Naive thymus-derived CD4-positive, alpha-beta T cell (primary cell): ENCODE measurements at regions not wholly inside any gene's neighbourhood (a gene's known extent, or its start where the extent isn't known, plus 50 kb on each side); places are given as distances from the start of the nearest gene placed in this dataset.

Experiments used
- ATAC-seq: fragments of 150-1000 bp; cut with Tn5 transposase; 2 replicates; pipeline ENCODE4 v1.10.0; 2021; ENCODE audit warnings: mild to moderate bottlenecking, moderate library complexity
- CTCF ChIA-PET: fragments of 350-600 bp; sonication (Branson Sonifier 250); formaldehyde crosslinking; loops from one replicate; lab custom pipeline; 2021; ENCODE audit warnings: antibody characterized with exemption; lab: Charles Lee
- POLR2A ChIA-PET: fragments of 350-600 bp; sonication (Branson Sonifier 250); formaldehyde crosslinking; loops from one replicate; lab custom pipeline; 2021; ENCODE audit warnings: antibody characterized with exemption, inconsistent platforms; lab: Charles Lee
- DNase-seq, 9 donors: peaks; one replicate each; pipeline versions ENCODE4 v3.0.0 to v3.0.0-alpha.2; 2020 to 2022; ENCODE audit warnings: mixed read lengths in 1 of 9
- H3K27ac ChIP-seq: one replicate; pipeline ENCODE4 v1.7.0; 2013; ENCODE audit warnings: mild to moderate bottlenecking, low read depth, low read length, moderate library complexity
- H3K27me3 ChIP-seq, 2 donors: one replicate each; pipeline ENCODE4 v1.7.0; 2013; ENCODE audit warnings: low read length in 2 of 2, mild to moderate bottlenecking in 2 of 2, moderate library complexity in 2 of 2; ENCODE audit not compliant: control insufficient read depth in 2 of 2, insufficient read depth in 2 of 2
- H3K36me3 ChIP-seq, 3 experiments: 1 replicate in 2 of 3; 2 replicates in 1 of 3; pipeline ENCODE4 v1.7.0; 2013; ENCODE audit warnings: low read length in 3 of 3, mild to moderate bottlenecking in 3 of 3, moderate library complexity in 1 of 3; ENCODE audit not compliant: insufficient read depth in 3 of 3, control insufficient read depth in 2 of 3
- H3K4me1 ChIP-seq, 2 donors: one replicate each; pipeline ENCODE4 v1.7.0; 2013; ENCODE audit warnings: low read length in 2 of 2, mild to moderate bottlenecking in 2 of 2, moderate library complexity in 1 of 2; ENCODE audit not compliant: control insufficient read depth in 2 of 2, insufficient read depth in 2 of 2
- H3K4me3 ChIP-seq: 2 replicates; pipeline ENCODE4 v1.7.0; 2013; ENCODE audit warnings: mild to moderate bottlenecking, low read length
- H3K9me3 ChIP-seq, 3 experiments: 1 replicate in 2 of 3; 2 replicates in 1 of 3; pipeline ENCODE4 v1.7.0; 2013; ENCODE audit warnings: low read length in 3 of 3; ENCODE audit not compliant: control insufficient read depth in 2 of 3
- H3K27ac Mint-ChIP-seq, 9 donors: one replicate each; pipeline ENCODE4 v1.8.0; 2020 to 2022; ENCODE audit warnings: mixed read lengths in 9 of 9, mild to moderate bottlenecking in 8 of 9, moderate library complexity in 5 of 9, inconsistent platforms in 2 of 9
- H3K27me3 Mint-ChIP-seq, 5 donors: one replicate each; pipeline ENCODE4 v1.8.0; 2021 to 2022; ENCODE audit warnings: mixed read lengths in 5 of 5, mild to moderate bottlenecking in 1 of 5
- H3K36me3 Mint-ChIP-seq, 5 donors: one replicate each; pipeline ENCODE4 v1.8.0; 2020 to 2022; ENCODE audit warnings: mixed read lengths in 5 of 5, mild to moderate bottlenecking in 3 of 5, inconsistent platforms in 1 of 5
- H3K4me1 Mint-ChIP-seq, 7 donors: one replicate each; pipeline ENCODE4 v1.8.0; 2020 to 2022; ENCODE audit warnings: mixed read lengths in 7 of 7, mild to moderate bottlenecking in 3 of 7, inconsistent platforms in 1 of 7
- H3K4me3 Mint-ChIP-seq, 10 donors: one replicate each; pipeline ENCODE4 v1.8.0; 2020 to 2022; ENCODE audit warnings: mild to moderate bottlenecking in 10 of 10, mixed read lengths in 10 of 10, moderate library complexity in 6 of 10, inconsistent platforms in 2 of 10
- H3K9me3 Mint-ChIP-seq, 11 donors: one replicate each; pipeline ENCODE4 v1.8.0; 2020 to 2022; ENCODE audit warnings: mixed read lengths in 11 of 11, mild to moderate bottlenecking in 4 of 11, inconsistent platforms in 1 of 11, moderate library complexity in 1 of 11
- intact Hi-C, 2 donors: fragments of 100-400 bp; cut with micrococcal nuclease; formaldehyde crosslinking; loops; one replicate each; pipeline ENCODE4 v1.15.1; 2023

GRCh38 chr1:193479187-193479586 is 292.8 kb upstream of the B3GALT2 start:
- H3K27ac ChIP-seq = peak overlapping the region; percentile 37
- POLR2A ChIA-PET = interaction anchor here (0.7 to 3.4 kb wide), 12 partner anchors 8 to 176 kb away, joined by 3 to 17 read pairs (median 4); no protein-coding TSS in a partner anchor
- H3K27ac Mint-ChIP-seq = peak overlapping the region; percentile 85 to 99 (median 94)
- H3K27me3 Mint-ChIP-seq = no peaks in the 10 kb centered on the region
- CTCF ChIA-PET = no interaction called here
- peaks cover 10 to 75% (median 26%) of the 10 kb centered on the region in 5 donors for H3K36me3 Mint-ChIP-seq
- peaks cover 31 to 38% of the 10 kb centered on the region in 2 donors for H3K4me1 ChIP-seq
- H3K4me3 ChIP-seq = peak overlapping the region; percentile 24
- peaks cover 1 to 46% (median 19%) of the 10 kb centered on the region in 11 donors for H3K9me3 Mint-ChIP-seq
- no peaks in the 10 kb centered on the region for H3K9me3 ChIP-seq
- intact Hi-C loops = loop anchor here (1.0 to 10.0 kb wide), 17 partner anchors 13 to 816 kb away; partner anchors contain the start of genes CDC73 (in 1 of the 2) and RGS2 (in 1 of the 2)
- DNase-seq = peak; percentile 18 to 95 (median 91)
- no peaks in the 10 kb centered on the region for H3K27me3 ChIP-seq
- peak overlapping the region; percentile 23 to 72 (median 60) for H3K4me3 Mint-ChIP-seq
- no peaks in the 10 kb centered on the region for H3K36me3 ChIP-seq
- peak; percentile 97 for ATAC-seq
- H3K4me1 Mint-ChIP-seq = peaks cover 27 to 72% (median 56%) of the 10 kb centered on the region in 7 donors

GRCh38 chr1:193476748-193477147 is 290.3 kb upstream of the B3GALT2 start:
- POLR2A ChIA-PET = interaction anchor here (0.6 to 2.3 kb wide), 7 partner anchors 9 to 590 kb away, joined by 3 to 10 read pairs (median 4); no protein-coding TSS in a partner anchor
- Mint-ChIP-seq H3K27ac (peak overlapping the region in 6 of 9 donors; percentile 8 to 70 (median 46)), H3K9me3 (peaks cover 6 to 52% (median 23%) of the 10 kb centered on the region in 11 donors), H3K27me3 (no peaks in the 10 kb centered on the region), H3K4me1 (peaks cover 27 to 86% (median 69%) of the 10 kb centered on the region in 7 donors), H3K36me3 (peaks cover 17 to 82% (median 27%) of the 10 kb centered on the region in 5 donors), H3K4me3 (no peak overlapping the region)
- intact Hi-C loops = loop anchor here (5.0 to 10.0 kb wide), 5 partner anchors 294 to 818 kb away; partner anchors contain the start of genes CDC73 (in 1 of the 2) and RGS2 (in 1 of the 2)
- H3K9me3 ChIP-seq = no peaks in the 10 kb centered on the region
- H3K27me3 ChIP-seq = no peaks in the 10 kb centered on the region
- CTCF ChIA-PET = no interaction called here
- ATAC-seq (no peak), DNase-seq (no peak)
- H3K36me3 ChIP-seq = no peaks in the 10 kb centered on the region
- H3K4me1 ChIP-seq = peaks cover 31 to 38% of the 10 kb centered on the region in 2 donors
- H3K4me3 ChIP-seq = no peak overlapping the region
- no peak overlapping the region for H3K27ac ChIP-seq

- Histone ChIP-seq H3K36me3 (no peaks in the 10 kb centered on the region), H3K4me3 (no peak overlapping the region), H3K4me1 (peaks cover 13 to 17% of the 10 kb centered on the region in 2 donors), H3K9me3 (no peaks in the 10 kb centered on the region), H3K27ac (no peak overlapping the region), H3K27me3 (no peaks in the 10 kb centered on the region)
- H3K36me3 Mint-ChIP-seq = peaks cover 11 to 67% (median 25%) of the 10 kb centered on the region in 5 donors
- CTCF ChIA-PET = no interaction called here
- intact Hi-C loops = loop anchor here in 1 of 2 donors (10.0 kb wide), 1 partner anchor 821 kb away; no protein-coding TSS in a partner anchor
- ATAC-seq (no peak), DNase-seq (no peak)
- peaks cover 16 to 58% (median 45%) of the 10 kb centered on the region in 7 donors for H3K4me1 Mint-ChIP-seq
- H3K27me3 Mint-ChIP-seq = no peaks in the 10 kb centered on the region
- POLR2A ChIA-PET = interaction anchor here (0.6 to 0.7 kb wide), 2 partner anchors 24 to 789 kb away, joined by 3 read pairs; no protein-coding TSS in a partner anchor
- peaks cover 4 to 46% (median 9%) of the 10 kb centered on the region in 11 donors for H3K9me3 Mint-ChIP-seq
- no peak overlapping the region for H3K4me3 Mint-ChIP-seq
- peak overlapping the region in 2 of 9 donors; percentile 21 to 35 for H3K27ac Mint-ChIP-seq
Observed at GRCh38 chr1:193473932-193474331, 287.5 kb upstream of the B3GALT2 start.

GRCh38 chr1:193472838-193473398 is 286.5 kb upstream of the B3GALT2 start:
- CTCF ChIA-PET = no interaction called here
- DNase-seq (no peak), ATAC-seq (no peak)
- POLR2A ChIA-PET = interaction anchor here (0.6 to 1.7 kb wide), 5 partner anchors 8 to 39 kb away, joined by 3 to 8 read pairs (median 4); no protein-coding TSS in a partner anchor
- Mint-ChIP-seq H3K9me3 (peaks cover 4 to 45% (median 9%) of the 10 kb centered on the region in 11 donors), H3K36me3 (peaks cover 11 to 69% (median 25%) of the 10 kb centered on the region in 5 donors), H3K4me3 (no peak overlapping the region), H3K27me3 (no peaks in the 10 kb centered on the region), H3K27ac (peak overlapping the region in 2 of 9 donors; percentile 20 to 70), H3K4me1 (peaks cover 12 to 49% (median 36%) of the 10 kb centered on the region in 7 donors)
- peaks cover 6 to 8% of the 10 kb centered on the region in 2 donors for H3K4me1 ChIP-seq
- H3K36me3 ChIP-seq = no peaks in the 10 kb centered on the region
- H3K27me3 ChIP-seq = no peaks in the 10 kb centered on the region
- no peaks in the 10 kb centered on the region for H3K9me3 ChIP-seq
- intact Hi-C loops = loop anchor here in 1 of 2 donors (10.0 kb wide), 1 partner anchor 822 kb away; no protein-coding TSS in a partner anchor
- H3K4me3 ChIP-seq = no peak overlapping the region
- H3K27ac ChIP-seq = no peak overlapping the region

- intact Hi-C loops = loop anchor here in 1 of 2 donors (10.0 kb wide), 1 partner anchor 822 kb away; no protein-coding TSS in a partner anchor
- Histone ChIP-seq H3K9me3 (no peaks in the 10 kb centered on the region), H3K27ac (no peak overlapping the region), H3K4me1 (peaks cover 1 to 3% of the 10 kb centered on the region in 2 donors), H3K36me3 (no peaks in the 10 kb centered on the region), H3K4me3 (no peak overlapping the region), H3K27me3 (no peaks in the 10 kb centered on the region)
- peak overlapping the region in 4 of 9 donors; percentile 20 to 70 (median 24) for H3K27ac Mint-ChIP-seq
- DNase-seq = no peak
- H3K36me3 Mint-ChIP-seq = peaks cover 8 to 65% (median 22%) of the 10 kb centered on the region in 5 donors
- peaks cover 7 to 44% (median 31%) of the 10 kb centered on the region in 7 donors for H3K4me1 Mint-ChIP-seq
- no peak for ATAC-seq
- peaks cover 2 to 41% (median 7%) of the 10 kb centered on the region in 11 donors for H3K9me3 Mint-ChIP-seq
- H3K4me3 Mint-ChIP-seq = peak overlapping the region in 1 of 10 donors; percentile 23
- ChIA-PET POLR2A (interaction anchor here (0.5 to 1.7 kb wide), 6 partner anchors 9 to 816 kb away, joined by 3 to 8 read pairs (median 5); no protein-coding TSS in a partner anchor), CTCF (no interaction called here)
- H3K27me3 Mint-ChIP-seq = no peaks in the 10 kb centered on the region
Observed at GRCh38 chr1:193472430-193472829, 286.0 kb upstream of the B3GALT2 start.

GRCh38 chr1:193471981-193472380 is 285.6 kb upstream of the B3GALT2 start:
- ChIA-PET CTCF (no interaction called here), POLR2A (interaction anchor here (0.5 to 1.7 kb wide), 6 partner anchors 9 to 817 kb away, joined by 3 to 8 read pairs (median 4); no protein-coding TSS in a partner anchor)
- Histone ChIP-seq H3K27me3 (no peaks in the 10 kb centered on the region), H3K36me3 (no peaks in the 10 kb centered on the region), H3K9me3 (no peaks in the 10 kb centered on the region), H3K4me1 (no peaks in the 10 kb centered on the region), H3K27ac (no peak overlapping the region), H3K4me3 (no peak overlapping the region)
- Mint-ChIP-seq H3K4me1 (peaks cover 6 to 41% (median 30%) of the 10 kb centered on the region in 7 donors), H3K4me3 (no peak overlapping the region), H3K36me3 (peaks cover 7 to 63% (median 21%) of the 10 kb centered on the region in 5 donors), H3K27me3 (no peaks in the 10 kb centered on the region), H3K9me3 (peaks cover 2 to 40% (median 7%) of the 10 kb centered on the region in 11 donors), H3K27ac (peak overlapping the region in 2 of 9 donors; percentile 23 to 70)
- DNase-seq (no peak), ATAC-seq (no peak)
- intact Hi-C loops = loop anchor here in 1 of 2 donors (10.0 kb wide), 1 partner anchor 823 kb away; no protein-coding TSS in a partner anchor
